NT2/D1 (cell line): ENCODE measurements at regions not wholly inside any gene's neighbourhood (a gene's known extent, or its start where the extent isn't known, plus 50 kb on each side); places are given as distances from the start of the nearest gene placed in this dataset.

Experiments
- DNase-seq: peaks from one replicate; pipeline ENCODE4 v3.0.0-alpha.2; 2011; ENCODE audit warnings: low read depth, low spot score
- H3K27me3 ChIP-seq: 2 replicates; pipeline ENCODE4 v1.6.0; 2011; ENCODE audit warnings: mild to moderate bottlenecking; ENCODE audit not compliant: insufficient read length, insufficient read depth
- H3K36me3 ChIP-seq: 2 replicates; pipeline ENCODE4 v1.6.1; 2011; ENCODE audit warnings: mild to moderate bottlenecking, low read length, mixed read lengths; ENCODE audit not compliant: insufficient read depth, insufficient read length
- H3K4me1 ChIP-seq: 2 replicates; pipeline ENCODE4 v1.5.1; 2011; ENCODE audit not compliant: insufficient read depth, insufficient read length
- H3K4me3 ChIP-seq: 2 replicates; pipeline ENCODE4 v1.5.1; 2011; ENCODE audit warnings: low read depth; ENCODE audit not compliant: insufficient read length
- H3K9ac ChIP-seq: 2 replicates; pipeline ENCODE4 v1.6.0; 2011; ENCODE audit warnings: low read depth; ENCODE audit not compliant: insufficient read length
- H3K9me3 ChIP-seq: 2 replicates; pipeline ENCODE4 v1.5.1; 2011; ENCODE audit warnings: mild to moderate bottlenecking, low read length; ENCODE audit not compliant: insufficient read depth
- SUZ12 ChIP-seq: IDR thresholded peaks from 2 replicates; pipeline ENCODE4 v1.6.1; 2011; ENCODE audit not compliant: insufficient read length, insufficient read depth; ENCODE audit errors: extremely low read depth
- YY1 ChIP-seq: IDR thresholded peaks from 2 replicates; pipeline ENCODE4 v1.6.1; 2011; ENCODE audit not compliant: insufficient read length, insufficient read depth
- ZNF274 ChIP-seq: IDR thresholded peaks from 2 replicates; pipeline ENCODE4 v1.6.1; 2011; ENCODE audit warnings: mild to moderate bottlenecking, low read depth, low read length

DNA sequence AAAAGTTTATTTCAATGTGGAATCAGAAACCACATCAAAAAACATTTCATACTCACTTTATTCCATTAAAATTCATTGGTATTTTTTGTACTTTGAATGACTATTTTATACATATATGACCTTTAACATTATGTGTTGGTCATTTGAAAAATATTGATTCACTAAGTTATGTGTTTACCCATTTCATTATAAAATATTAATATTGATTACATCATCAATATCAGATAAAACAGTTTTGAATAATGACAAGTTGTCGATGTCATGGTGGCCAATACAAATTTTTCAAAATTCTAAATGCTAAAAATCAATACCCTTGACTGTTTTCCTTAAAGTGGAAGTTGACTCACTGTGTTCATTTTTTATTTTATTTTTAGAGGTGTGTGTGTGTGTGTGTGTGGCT is 239.7 kb upstream of the ROBO1 start:
- DNase-seq, result no peak
- H3K27me3 ChIP-seq, result no peaks in the 10 kb centered on the region
- H3K36me3 ChIP-seq, result no peaks in the 10 kb centered on the region
- no peak overlapping the region for H3K9ac ChIP-seq
- no peaks in the 10 kb centered on the region for H3K9me3 ChIP-seq
- H3K4me3 ChIP-seq, result no peak overlapping the region
- H3K4me1 ChIP-seq, result no peaks in the 10 kb centered on the region
- no peak for TF ChIP-seq YY1
- no peak for TF ChIP-seq SUZ12
- no peak for TF ChIP-seq ZNF274

DNA sequence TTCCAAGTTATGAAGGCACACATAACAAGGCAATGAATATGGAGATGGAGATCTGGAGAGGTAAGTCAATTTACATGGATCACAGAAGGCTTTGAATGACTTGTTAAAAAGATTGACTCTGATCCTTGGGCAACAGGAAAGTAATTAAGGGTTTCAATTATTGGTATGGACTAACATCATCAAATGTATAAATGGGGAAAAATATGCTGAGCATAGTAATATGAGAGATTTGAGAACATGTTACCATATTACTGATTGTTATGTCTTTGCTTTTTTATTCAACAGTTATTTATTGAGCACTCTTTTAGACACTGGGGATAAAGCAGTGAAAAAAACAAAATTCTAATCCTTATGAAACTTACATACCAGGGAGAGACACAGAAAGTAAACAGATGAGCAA is 238.5 kb upstream of the ROBO1 start:
- no peak overlapping the region for H3K4me3 ChIP-seq
- DNase-seq, result no peak
- TF ChIP-seq ZNF274 (no peak), SUZ12 (no peak), YY1 (no peak)

DNA sequence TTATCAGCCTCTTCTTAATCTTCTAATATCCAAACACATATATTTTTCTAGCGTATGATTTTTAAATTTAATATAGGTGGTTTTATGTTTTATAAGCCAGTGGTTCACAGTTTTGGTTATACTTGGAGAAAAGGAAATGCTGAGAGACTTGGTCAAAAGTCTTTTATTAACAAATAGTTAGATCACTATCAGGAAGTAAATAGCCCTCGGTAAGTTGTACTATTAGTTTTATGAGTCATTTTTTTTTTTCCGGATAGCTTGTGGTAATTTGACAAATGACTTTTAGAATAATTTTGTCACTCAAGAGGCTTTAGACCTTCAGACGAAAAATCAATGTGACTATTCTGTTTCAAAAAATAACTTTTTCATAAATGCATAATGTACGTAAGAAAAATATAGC is 232.2 kb upstream of the ROBO1 start:
- Histone ChIP-seq H3K4me3 (no peak overlapping the region), H3K9ac (no peak overlapping the region)
- no peak for TF ChIP-seq YY1
- TF ChIP-seq ZNF274, result no peak
- no peak for TF ChIP-seq SUZ12

More for the DNA sequence above, 238.5 kb upstream of the ROBO1 start:
- no peaks in the 10 kb centered on the region for H3K36me3 ChIP-seq
- no peak overlapping the region for H3K9ac ChIP-seq
- H3K9me3 ChIP-seq, result no peaks in the 10 kb centered on the region
- H3K4me1 ChIP-seq, result no peaks in the 10 kb centered on the region
- no peaks in the 10 kb centered on the region for H3K27me3 ChIP-seq

DNA sequence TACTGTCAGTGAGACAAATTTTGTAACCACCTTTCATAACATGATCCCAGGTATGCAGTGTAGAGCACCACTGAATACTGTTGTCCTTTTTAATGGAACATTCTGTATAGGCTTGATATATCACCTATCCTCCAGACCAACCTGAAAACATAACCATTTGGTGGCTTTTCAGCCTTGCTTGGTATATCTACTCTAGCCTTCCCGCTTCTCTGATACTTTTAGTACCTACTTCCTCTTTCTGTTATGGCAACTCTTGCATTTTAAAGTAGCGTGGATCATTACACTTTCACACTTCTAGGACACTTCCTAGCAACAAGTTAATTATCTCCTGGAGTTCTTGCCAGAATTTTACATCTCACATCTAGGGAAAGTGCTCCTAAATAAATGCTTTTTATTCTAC is 226.6 kb upstream of the ROBO1 start:
- TF ChIP-seq YY1, result no peak
- TF ChIP-seq ZNF274, result no peak
- TF ChIP-seq SUZ12, result no peak
- H3K9ac ChIP-seq, result no peak overlapping the region
- DNase-seq, result no peak
- no peaks in the 10 kb centered on the region for H3K4me1 ChIP-seq
- H3K9me3 ChIP-seq, result no peaks in the 10 kb centered on the region
- no peaks in the 10 kb centered on the region for H3K27me3 ChIP-seq
- no peak overlapping the region for H3K4me3 ChIP-seq
- H3K36me3 ChIP-seq, result no peaks in the 10 kb centered on the region

More for the DNA sequence above, 232.2 kb upstream of the ROBO1 start:
- H3K36me3 ChIP-seq, result no peaks in the 10 kb centered on the region
- no peaks in the 10 kb centered on the region for H3K4me1 ChIP-seq
- DNase-seq, result no peak
- H3K27me3 ChIP-seq, result no peaks in the 10 kb centered on the region
- H3K9me3 ChIP-seq, result no peaks in the 10 kb centered on the region

DNA sequence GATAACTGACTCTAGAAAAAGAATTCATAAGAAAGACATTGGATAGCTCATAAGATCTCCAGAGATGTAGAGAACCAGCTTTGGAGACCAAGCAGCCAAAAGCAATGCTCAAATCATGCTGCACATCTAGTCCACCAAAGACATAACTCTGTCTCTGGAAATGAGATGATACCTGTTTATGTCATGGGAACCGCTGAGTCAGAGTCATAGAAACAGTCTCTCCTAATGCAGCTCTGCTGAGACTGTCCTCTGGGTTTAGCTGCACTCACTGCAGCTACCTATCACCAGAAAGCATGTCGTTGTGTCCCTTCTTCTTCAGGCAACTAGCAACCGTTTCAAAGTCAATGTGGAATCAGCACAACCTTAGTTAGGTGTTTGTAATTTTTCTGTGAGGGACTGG is 218.5 kb upstream of the ROBO1 start:
- no peaks in the 10 kb centered on the region for H3K4me1 ChIP-seq
- no peaks in the 10 kb centered on the region for H3K9me3 ChIP-seq
- DNase-seq, result no peak
- no peaks in the 10 kb centered on the region for H3K36me3 ChIP-seq
- no peak overlapping the region for H3K4me3 ChIP-seq
- TF ChIP-seq ZNF274 (no peak), SUZ12 (no peak), YY1 (no peak)
- no peak overlapping the region for H3K9ac ChIP-seq
- H3K27me3 ChIP-seq, result no peaks in the 10 kb centered on the region

DNA sequence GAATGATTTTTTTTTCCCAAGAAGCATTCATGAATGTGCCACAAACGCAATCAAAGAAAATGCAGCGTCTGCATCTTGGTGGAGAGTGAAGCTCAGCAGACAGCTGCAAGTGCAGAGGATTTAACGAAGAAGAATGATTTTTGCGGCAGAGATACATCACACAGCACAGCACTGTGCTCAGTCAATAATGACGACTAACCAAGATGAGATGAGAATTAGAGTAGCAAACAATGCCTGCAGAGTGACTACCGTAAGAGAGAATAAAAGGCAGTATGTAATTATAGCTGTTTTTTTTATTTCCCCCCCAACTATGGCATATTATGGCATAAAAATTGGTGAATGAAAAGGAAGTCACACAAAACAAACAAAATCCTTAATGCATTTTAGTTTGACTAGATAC is 218.0 kb upstream of the ROBO1 start:
- H3K4me3 ChIP-seq, result no peak overlapping the region
- H3K4me1 ChIP-seq, result no peaks in the 10 kb centered on the region
- TF ChIP-seq ZNF274, result no peak
- no peak for TF ChIP-seq YY1
- no peak for TF ChIP-seq SUZ12
- no peaks in the 10 kb centered on the region for H3K36me3 ChIP-seq
- DNase-seq, result no peak
- H3K9ac ChIP-seq, result no peak overlapping the region
- no peaks in the 10 kb centered on the region for H3K27me3 ChIP-seq
- H3K9me3 ChIP-seq, result no peaks in the 10 kb centered on the region

DNA sequence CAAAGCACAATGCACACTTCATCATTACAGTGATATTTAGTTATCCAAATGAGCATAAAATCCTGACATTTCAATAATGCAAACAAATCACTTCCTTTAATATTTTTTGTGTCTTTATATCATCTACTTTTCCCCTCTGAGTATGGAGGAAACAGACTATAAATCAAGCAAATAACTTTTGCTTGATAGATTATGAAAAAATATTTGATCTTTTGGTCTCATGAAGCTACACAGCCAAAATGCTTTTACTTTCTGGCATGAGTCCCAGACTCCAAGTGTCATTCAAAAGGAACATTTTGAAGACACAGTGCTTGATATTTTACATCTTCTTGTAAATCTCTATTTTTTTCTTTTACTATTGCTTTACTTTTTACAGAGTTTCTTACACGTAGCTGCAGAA is 215.3 kb upstream of the ROBO1 start:
- Histone ChIP-seq H3K4me3 (no peak overlapping the region), H3K9ac (no peak overlapping the region), H3K27me3 (no peaks in the 10 kb centered on the region), H3K9me3 (no peaks in the 10 kb centered on the region), H3K36me3 (no peaks in the 10 kb centered on the region), H3K4me1 (no peaks in the 10 kb centered on the region)
- no peak for DNase-seq
- TF ChIP-seq SUZ12 (no peak), ZNF274 (no peak), YY1 (no peak)

DNA sequence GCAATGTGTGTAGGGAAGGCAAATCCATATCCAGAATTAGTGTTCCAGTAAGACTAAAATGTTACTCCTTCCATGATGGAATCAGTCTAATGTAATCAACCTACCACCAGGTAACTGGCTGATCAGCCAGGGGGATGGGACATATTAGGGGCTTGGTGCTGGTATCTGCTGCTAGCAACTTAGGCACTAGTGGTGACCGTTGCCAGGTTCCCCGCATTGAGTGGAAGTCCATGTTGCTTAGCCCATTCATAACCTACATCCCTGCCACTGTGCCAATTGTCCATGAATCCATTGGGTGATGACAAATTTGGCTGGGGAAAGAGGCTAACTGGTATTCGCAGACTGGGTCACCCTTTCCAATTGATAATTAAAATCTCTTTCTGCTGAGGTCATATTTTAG is 212.2 kb upstream of the ROBO1 start:
- H3K4me3 ChIP-seq, result no peak overlapping the region
- no peaks in the 10 kb centered on the region for H3K27me3 ChIP-seq
- H3K36me3 ChIP-seq, result no peaks in the 10 kb centered on the region
- DNase-seq, result no peak
- no peaks in the 10 kb centered on the region for H3K4me1 ChIP-seq
- H3K9ac ChIP-seq, result no peak overlapping the region
- no peaks in the 10 kb centered on the region for H3K9me3 ChIP-seq
- no peak for TF ChIP-seq YY1
- no peak for TF ChIP-seq SUZ12
- TF ChIP-seq ZNF274, result no peak
